ENCODE measurements at regions not wholly inside any gene's neighbourhood (a gene's known extent, or its start where the extent isn't known, plus 50 kb on each side); places are given as distances from the start of the nearest gene placed in this dataset.

- ChIA-PET CTCF (no interaction called here), POLR2A (no interaction called here)
- Mint-ChIP-seq H3K27ac (no peak overlapping the region), H3K4me3 (no peak overlapping the region), H3K9me3 (no peaks in the 10 kb centered on the region), H3K36me3 (ENCODE audit: low read depth) (no peaks in the 10 kb centered on the region), H3K4me1 (ENCODE audit: low read depth) (no peaks in the 10 kb centered on the region), H3K27me3 (no peaks in the 10 kb centered on the region)
- no peak for TF ChIP-seq CTCF (IDR thresholded peaks at IDR 0.05)
- DNase-seq (no peak), ATAC-seq (no peak)
- intact Hi-C loops (cut with micrococcal nuclease): no loop called here
Measured at GRCh38 chr10:20986049-20986448, 88.9 kb upstream of the NEBL start.

GRCh38 chr10:20984662-20985061, 87.6 kb upstream of the NEBL start:
- TF ChIP-seq CTCF (IDR thresholded peaks at IDR 0.05): no peak
- H3K4me3 Mint-ChIP-seq: no peak overlapping the region

GRCh38 chr10:20981419-20981953, 84.4 kb upstream of the NEBL start:
- POLR2A ChIA-PET: no interaction called here
- H3K4me1 Mint-ChIP-seq (ENCODE audit: low read depth): no peaks in the 10 kb centered on the region

More at GRCh38 chr10:20984662-20985061, 87.6 kb upstream of the NEBL start:
- no peak overlapping the region for H3K27ac Mint-ChIP-seq
- no peaks in the 10 kb centered on the region for H3K4me1 Mint-ChIP-seq (ENCODE audit: low read depth)
- CTCF ChIA-PET: no interaction called here
- H3K27me3 Mint-ChIP-seq: no peaks in the 10 kb centered on the region
- no peak for ATAC-seq
- intact Hi-C loops (cut with micrococcal nuclease): no loop called here
- no peak for DNase-seq
- POLR2A ChIA-PET: no interaction called here
- H3K36me3 Mint-ChIP-seq (ENCODE audit: low read depth): no peaks in the 10 kb centered on the region
- no peaks in the 10 kb centered on the region for H3K9me3 Mint-ChIP-seq

GRCh38 chr10:20978617-20979016, 81.5 kb upstream of the NEBL start:
- DNase-seq (no peak), ATAC-seq (no peak)
- Mint-ChIP-seq H3K9me3 (no peaks in the 10 kb centered on the region), H3K27me3 (no peaks in the 10 kb centered on the region), H3K4me1 (ENCODE audit: low read depth) (no peaks in the 10 kb centered on the region), H3K27ac (no peak overlapping the region), H3K4me3 (no peak overlapping the region), H3K36me3 (ENCODE audit: low read depth) (no peaks in the 10 kb centered on the region)
- intact Hi-C loops (cut with micrococcal nuclease): no loop called here
- POLR2A ChIA-PET: no interaction called here
- CTCF ChIA-PET: no interaction called here
- no peak for TF ChIP-seq CTCF (IDR thresholded peaks at IDR 0.05)

More at GRCh38 chr10:20981419-20981953, 84.4 kb upstream of the NEBL start:
- intact Hi-C loops (cut with micrococcal nuclease): no loop called here
- no peak overlapping the region for H3K4me3 Mint-ChIP-seq
- H3K27ac Mint-ChIP-seq: no peak overlapping the region
- no peak for TF ChIP-seq CTCF (IDR thresholded peaks at IDR 0.05)
- H3K36me3 Mint-ChIP-seq (ENCODE audit: low read depth): no peaks in the 10 kb centered on the region
- no peaks in the 10 kb centered on the region for H3K27me3 Mint-ChIP-seq
- ATAC-seq: no peak
- CTCF ChIA-PET: no interaction called here
- no peaks in the 10 kb centered on the region for H3K9me3 Mint-ChIP-seq
- DNase-seq: no peak

GRCh38 chr10:20977300-20977699, 80.2 kb upstream of the NEBL start:
- H3K4me3 Mint-ChIP-seq: no peak overlapping the region
- ChIA-PET CTCF (no interaction called here), POLR2A (no interaction called here)
- no peaks in the 10 kb centered on the region for H3K9me3 Mint-ChIP-seq
- no peak for ATAC-seq
- intact Hi-C loops (cut with micrococcal nuclease): no loop called here
- no peaks in the 10 kb centered on the region for H3K36me3 Mint-ChIP-seq (ENCODE audit: low read depth)
- H3K4me1 Mint-ChIP-seq (ENCODE audit: low read depth): no peaks in the 10 kb centered on the region
- no peak for TF ChIP-seq CTCF (IDR thresholded peaks at IDR 0.05)
- no peak for DNase-seq
- H3K27ac Mint-ChIP-seq: no peak overlapping the region
- no peaks in the 10 kb centered on the region for H3K27me3 Mint-ChIP-seq
